ENCODE measurements at regions not wholly inside any gene's neighbourhood (a gene's known extent, or its start where the extent isn't known, plus 50 kb on each side); places are given as distances from the start of the nearest gene placed in this dataset.

DNA sequence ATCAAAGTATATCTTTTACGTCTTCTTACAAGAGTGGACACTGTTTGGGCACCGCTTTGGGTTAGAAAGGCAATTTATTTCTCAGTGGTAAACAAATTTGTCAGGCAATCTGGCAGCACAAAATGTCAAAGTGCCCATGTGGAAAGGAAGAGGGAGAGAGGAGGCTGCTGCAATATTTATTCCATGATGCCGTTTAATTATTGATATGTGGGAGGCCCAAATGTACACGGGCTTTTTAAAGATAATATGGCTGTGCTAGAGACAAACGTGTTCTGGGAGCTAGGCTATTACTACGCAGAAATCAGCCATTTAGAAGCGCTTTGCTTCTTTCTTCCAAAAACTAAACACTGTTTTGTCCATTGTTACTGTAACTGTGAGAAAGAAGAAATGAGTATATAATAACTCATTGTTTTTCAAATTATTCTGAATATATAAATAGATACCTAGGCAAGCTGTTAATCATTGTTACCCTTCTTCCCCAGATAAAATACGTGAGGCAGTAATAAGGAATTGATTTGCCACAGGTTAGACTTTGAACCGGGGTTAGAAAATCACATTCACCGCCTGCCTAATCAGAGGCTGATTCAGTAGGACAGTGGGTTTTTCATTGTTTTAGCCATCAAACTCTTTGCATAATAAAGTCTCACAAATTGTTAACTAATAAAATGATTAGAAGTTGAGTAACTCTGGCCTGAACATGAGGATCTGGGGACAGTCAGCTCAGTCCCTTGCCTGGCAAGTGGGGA, 116.5 kb upstream of the FRMD4A start:
- TF ChIP-seq, protein P1, sequence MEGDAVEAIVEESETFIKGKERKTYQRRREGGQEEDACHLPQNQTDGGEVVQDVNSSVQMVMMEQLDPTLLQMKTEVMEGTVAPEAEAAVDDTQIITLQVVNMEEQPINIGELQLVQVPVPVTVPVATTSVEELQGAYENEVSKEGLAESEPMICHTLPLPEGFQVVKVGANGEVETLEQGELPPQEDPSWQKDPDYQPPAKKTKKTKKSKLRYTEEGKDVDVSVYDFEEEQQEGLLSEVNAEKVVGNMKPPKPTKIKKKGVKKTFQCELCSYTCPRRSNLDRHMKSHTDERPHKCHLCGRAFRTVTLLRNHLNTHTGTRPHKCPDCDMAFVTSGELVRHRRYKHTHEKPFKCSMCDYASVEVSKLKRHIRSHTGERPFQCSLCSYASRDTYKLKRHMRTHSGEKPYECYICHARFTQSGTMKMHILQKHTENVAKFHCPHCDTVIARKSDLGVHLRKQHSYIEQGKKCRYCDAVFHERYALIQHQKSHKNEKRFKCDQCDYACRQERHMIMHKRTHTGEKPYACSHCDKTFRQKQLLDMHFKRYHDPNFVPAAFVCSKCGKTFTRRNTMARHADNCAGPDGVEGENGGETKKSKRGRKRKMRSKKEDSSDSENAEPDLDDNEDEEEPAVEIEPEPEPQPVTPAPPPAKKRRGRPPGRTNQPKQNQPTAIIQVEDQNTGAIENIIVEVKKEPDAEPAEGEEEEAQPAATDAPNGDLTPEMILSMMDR (conservative IDR thresholded peaks at IDR 0.05; ENCODE audit: low read depth, low read length), result no peak
- TF ChIP-seq EZH2 (IDR thresholded peaks at IDR 0.05; ENCODE audit: borderline replicate concordance, low read depth, low read length, poor library complexity, severe bottlenecking), result no peak

All from A673 (cell line).